Ureter (tissue), 1 donor: ENCODE measurements at regions not wholly inside any gene's neighbourhood (a gene's known extent, or its start where the extent isn't known, plus 50 kb on each side); places are given as distances from the start of the nearest gene placed in this dataset.
"Not testable (repeated sequence)": the region's sequence is repeated elsewhere in the genome, so short reads cannot be mapped to it uniquely, and the experiment has no call there.

ENCODE experiments used
- DNase-seq: peaks from one replicate; pipeline ENCODE4 v3.0.0-alpha.2; 2020; ENCODE audit warnings: low spot score
- donor health status: DM: yes; HTN: yes; CAD: no.

- DNase-seq: no peak
These were observed 1536.3 kb downstream of the FAM181B start for GRCh38 chr11:81197396-81197795.

GRCh38 chr11:81192516-81192915 lies 1541.1 kb downstream of the FAM181B start:
- DNase-seq: no peak

- no peak for DNase-seq
These were observed 1543.1 kb downstream of the FAM181B start for GRCh38 chr11:81190546-81190945.

- DNase-seq: not testable (repeated sequence)
These were observed 1546.6 kb downstream of the FAM181B start for GRCh38 chr11:81187033-81187432.

- no peak for DNase-seq
These were observed 1558.9 kb downstream of the FAM181B start for GRCh38 chr11:81174646-81175330.

GRCh38 chr11:81165164-81165563 lies 1568.5 kb downstream of the FAM181B start:
- DNase-seq: no peak

GRCh38 chr11:81159900-81160299 lies 1573.8 kb downstream of the FAM181B start:
- no peak for DNase-seq

- DNase-seq: no peak
These were observed 1598.1 kb downstream of the FAM181B start for GRCh38 chr11:81135570-81135969.

- no peak for DNase-seq
These were observed 1604.0 kb downstream of the FAM181B start for GRCh38 chr11:81129618-81130017.

GRCh38 chr11:81112718-81113117 lies 1620.9 kb downstream of the FAM181B start:
- DNase-seq: no peak

- DNase-seq: no peak
These were observed 1629.6 kb downstream of the FAM181B start for GRCh38 chr11:81104051-81104450.

- no peak for DNase-seq
These were observed 1635.2 kb downstream of the FAM181B start for GRCh38 chr11:81098471-81098870.

- DNase-seq: no peak
These were observed 1641.1 kb downstream of the FAM181B start for GRCh38 chr11:81092522-81092921.

- no peak for DNase-seq
These were observed 1644.4 kb downstream of the FAM181B start for GRCh38 chr11:81089242-81089641.

GRCh38 chr11:81080476-81080875 lies 1639.6 kb upstream of the TENM4 start:
- DNase-seq: no peak

- no peak for DNase-seq
These were observed 1631.4 kb upstream of the TENM4 start for GRCh38 chr11:81072273-81072672.

- no peak for DNase-seq
These were observed 1630.8 kb upstream of the TENM4 start for GRCh38 chr11:81071606-81072005.

- no peak for DNase-seq
These were observed 1630.1 kb upstream of the TENM4 start for GRCh38 chr11:81070948-81071347.

- DNase-seq: no peak
These were observed 1618.5 kb upstream of the TENM4 start for GRCh38 chr11:81059356-81059755.

GRCh38 chr11:81052344-81053158 lies 1611.7 kb upstream of the TENM4 start:
- DNase-seq: no peak

- DNase-seq: no peak
These were observed 1599.2 kb upstream of the TENM4 start for GRCh38 chr11:81039916-81040524.

GRCh38 chr11:81036168-81036870 lies 1595.5 kb upstream of the TENM4 start:
- DNase-seq: no peak
